HT1080 (cell line): ENCODE measurements at regions not wholly inside any gene's neighbourhood (a gene's known extent, or its start where the extent isn't known, plus 50 kb on each side); places are given as distances from the start of the nearest gene placed in this dataset.

ENCODE experiments used
- DNase-seq: peaks from one replicate; pipeline ENCODE4 v3.0.0-alpha.2; 2015; ENCODE audit warnings: low read depth

- no peak for DNase-seq
Measured at GRCh38 chr15:98263787-98264186, 303.3 kb downstream of the ARRDC4 start.

- DNase-seq = no peak
Measured at GRCh38 chr15:98266295-98266694, 305.8 kb downstream of the ARRDC4 start.

DNA sequence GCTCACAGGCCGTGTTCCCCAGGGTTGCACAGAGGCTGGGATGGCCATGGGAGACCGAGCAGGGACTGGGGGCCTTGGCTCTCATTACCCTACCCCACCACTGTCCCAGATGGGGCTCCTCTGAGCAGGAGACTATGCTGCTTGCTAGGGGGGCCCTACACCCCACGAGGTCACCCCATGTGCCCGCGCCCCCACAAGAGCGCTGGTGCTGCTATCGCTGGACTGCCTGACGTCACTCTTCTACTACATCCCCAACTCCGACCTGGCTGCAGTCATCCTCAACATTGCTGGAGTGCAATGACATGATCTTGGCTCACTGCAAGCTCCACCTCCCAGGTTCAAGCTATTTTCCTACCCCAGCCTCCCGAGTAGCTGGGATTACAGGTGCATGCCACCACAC is 307.7 kb downstream of the ARRDC4 start:
- no peak for DNase-seq

GRCh38 chr15:98272625-98273024 is 312.1 kb downstream of the ARRDC4 start:
- DNase-seq = no peak

DNA sequence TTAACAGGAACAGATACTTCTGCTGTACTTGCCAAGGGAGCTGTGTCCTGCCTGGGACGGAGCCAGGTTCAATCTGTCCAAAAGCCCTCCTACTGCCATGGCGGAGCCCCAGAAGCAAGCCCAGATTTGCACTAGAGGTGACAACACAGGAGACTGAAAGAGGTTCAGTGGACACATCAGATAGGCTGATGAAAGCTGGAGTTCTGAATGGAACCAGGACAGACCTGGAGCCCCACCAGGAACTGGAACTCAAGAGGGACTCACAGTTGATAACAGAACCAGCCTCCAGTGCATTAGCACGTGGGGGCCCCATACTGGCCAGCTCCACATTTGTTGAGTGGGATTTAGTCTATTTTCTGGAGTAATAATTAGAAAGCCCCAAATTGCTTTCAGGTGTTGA is 315.5 kb downstream of the ARRDC4 start:
- DNase-seq = no peak

GRCh38 chr15:98277602-98278001 is 317.1 kb downstream of the ARRDC4 start:
- DNase-seq = no peak

DNA sequence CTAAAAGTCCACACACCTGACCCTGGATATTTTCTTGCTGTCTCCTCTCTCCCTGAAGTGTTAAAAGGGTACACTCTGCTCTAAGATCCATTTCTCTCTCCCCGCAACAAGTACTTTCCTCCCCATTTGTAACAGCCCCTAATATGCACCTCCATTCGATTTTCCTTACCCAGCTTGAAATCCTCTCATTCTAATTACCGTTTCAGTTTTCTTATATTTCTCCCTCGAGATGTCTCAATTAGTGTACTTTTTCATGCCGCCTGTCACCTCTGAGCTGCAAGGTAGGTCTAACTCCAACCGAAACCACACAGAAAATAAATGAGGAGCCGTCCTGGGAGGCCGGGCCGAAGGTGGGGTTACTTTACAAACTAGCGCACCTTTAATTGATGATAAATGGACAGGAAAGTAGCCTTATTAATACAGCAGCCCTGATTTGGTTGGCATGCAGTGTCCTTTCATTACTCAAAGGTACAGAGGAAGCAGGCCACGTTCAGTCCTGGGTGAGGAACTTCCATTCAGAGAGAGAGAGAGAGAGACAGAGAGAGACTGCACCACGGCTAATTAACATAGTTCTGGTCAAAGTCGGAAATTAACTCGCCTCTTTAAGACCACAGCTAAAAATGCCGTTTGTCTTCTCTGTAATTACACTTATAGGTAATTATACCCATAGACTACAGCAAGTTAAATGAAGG is 319.9 kb downstream of the ARRDC4 start:
- no peak for DNase-seq

GRCh38 chr15:98281130-98281529 is 320.6 kb downstream of the ARRDC4 start:
- DNase-seq = no peak

- no peak for DNase-seq
Measured at GRCh38 chr15:98282656-98283332, 322.3 kb downstream of the ARRDC4 start.

GRCh38 chr15:98286200-98286599 is 325.7 kb downstream of the ARRDC4 start:
- no peak for DNase-seq

- peak; percentile 47 for DNase-seq
Measured at GRCh38 chr15:98286831-98287230, 326.3 kb downstream of the ARRDC4 start.

DNA sequence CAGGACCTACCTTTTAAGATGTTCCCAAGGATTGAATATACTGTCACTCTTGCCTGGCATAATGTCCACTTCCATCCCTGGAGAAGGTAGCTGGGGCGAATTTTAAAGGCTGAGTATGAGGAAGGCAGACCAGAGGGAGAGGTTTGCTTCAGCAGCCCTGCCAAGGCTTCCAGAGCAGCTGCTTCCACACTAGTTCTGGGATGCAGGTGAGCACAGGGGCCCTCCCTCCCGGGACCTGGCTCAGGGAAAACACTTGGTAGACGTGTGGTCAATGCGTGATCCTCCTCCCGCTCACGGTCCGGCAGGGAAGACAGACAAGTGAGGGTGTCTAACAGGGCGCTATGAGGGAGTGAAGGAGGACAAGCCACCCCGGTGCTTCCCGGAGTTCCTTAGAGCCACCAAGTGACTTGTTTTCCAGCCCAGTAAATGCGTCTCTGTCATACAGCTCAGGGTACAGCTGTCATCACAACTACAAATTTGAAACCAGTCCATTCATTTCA is 327.6 kb downstream of the ARRDC4 start:
- no peak for DNase-seq

GRCh38 chr15:98289747-98290146 is 329.2 kb downstream of the ARRDC4 start:
- no peak for DNase-seq

- DNase-seq = peak; percentile 37
Measured at GRCh38 chr15:98292442-98293240, 332.1 kb downstream of the ARRDC4 start.

DNA sequence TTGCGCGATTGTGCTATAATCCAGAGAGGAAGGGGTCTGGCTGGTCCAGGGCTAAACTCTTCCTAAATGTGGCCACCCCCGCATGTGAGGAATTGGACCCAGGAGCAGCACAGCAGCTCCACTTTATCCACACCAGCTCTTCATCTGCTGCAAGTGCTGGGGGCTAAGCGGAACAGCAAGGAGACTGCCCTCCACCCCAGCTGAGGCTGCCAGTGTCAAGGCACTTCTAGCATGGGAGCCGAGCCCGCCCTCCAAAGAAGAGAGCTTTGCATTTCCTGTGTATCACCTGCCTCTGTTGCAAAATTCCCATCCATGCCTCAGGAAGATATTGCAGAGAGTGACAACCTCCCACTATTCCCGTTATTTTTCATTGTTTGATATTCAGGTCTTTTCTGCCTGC is 333.6 kb downstream of the ARRDC4 start:
- no peak for DNase-seq

DNA sequence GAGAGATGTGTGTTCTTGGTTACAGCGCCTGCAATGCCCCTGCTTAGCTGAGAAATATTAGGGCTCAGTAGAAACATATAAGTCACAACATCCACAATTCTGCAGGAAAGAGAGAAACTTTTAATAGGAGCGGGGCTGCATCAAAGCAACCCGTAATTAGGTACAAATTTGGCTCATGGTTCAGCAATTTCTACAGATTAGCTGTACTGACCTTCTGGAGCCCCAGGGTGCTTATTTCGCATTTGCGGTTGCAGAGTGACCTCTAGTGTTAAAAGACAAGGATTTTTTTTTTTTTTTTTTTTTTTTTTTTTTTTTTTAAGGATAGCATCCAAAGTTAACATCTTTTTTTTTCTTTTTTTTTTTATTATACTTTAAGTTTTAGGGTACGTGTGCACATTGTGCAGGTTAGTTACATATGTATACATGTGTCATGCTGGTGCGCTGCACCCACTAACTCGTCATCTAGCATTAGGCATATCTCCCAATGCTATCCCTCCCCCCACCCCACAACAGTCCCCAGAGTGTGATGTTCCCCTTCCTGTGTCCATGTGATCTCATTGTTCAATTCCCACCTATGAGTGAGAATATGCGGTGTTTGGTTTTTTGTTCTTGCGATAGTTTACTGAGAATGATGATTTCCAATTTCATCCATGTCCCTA is 334.7 kb downstream of the ARRDC4 start:
- peak; percentile 7 for DNase-seq

GRCh38 chr15:98296653-98297052 is 336.1 kb downstream of the ARRDC4 start:
- no peak for DNase-seq

- no peak for DNase-seq
Measured at GRCh38 chr15:98304371-98304770, 343.9 kb downstream of the ARRDC4 start.

DNA sequence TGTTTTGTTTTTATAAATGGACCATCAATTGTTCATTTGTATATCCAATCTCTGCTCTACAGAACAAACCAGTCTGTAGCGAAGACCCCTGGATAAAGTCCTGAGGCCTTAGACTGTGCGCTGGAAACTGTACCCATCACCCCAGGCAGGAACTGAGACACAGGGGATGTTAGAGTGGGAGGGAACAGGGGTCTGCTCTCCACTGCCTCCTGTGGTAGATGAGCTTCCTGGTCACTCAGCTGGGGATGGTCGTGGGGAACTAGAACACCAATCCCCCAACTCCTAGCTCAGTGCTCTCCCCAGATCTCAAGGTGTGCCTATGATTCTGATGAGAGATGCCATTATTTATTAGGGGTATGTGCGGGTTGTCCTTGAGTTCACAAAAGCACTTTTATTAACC is 340.2 kb upstream of the IGF1R start:
- no peak for DNase-seq

- peak; percentile 66 for DNase-seq
Measured at GRCh38 chr15:98311566-98312188, 336.7 kb upstream of the IGF1R start.

GRCh38 chr15:98312913-98313312 is 335.4 kb upstream of the IGF1R start:
- DNase-seq = no peak
